Osteocyte (in vitro differentiated cells): ENCODE measurements at regions not wholly inside any gene's neighbourhood (a gene's known extent, or its start where the extent isn't known, plus 50 kb on each side); places are given as distances from the start of the nearest gene placed in this dataset.
A peak's percentile ranks its signal among the peaks of the same experiment; 100 is the strongest.
"Not testable (repeated sequence)": the region's sequence is repeated elsewhere in the genome, so short reads cannot be mapped to it uniquely, and the experiment has no call there.

ENCODE experiments used
- DNase-seq: peaks from one replicate; pipeline ENCODE4 v3.0.0; 2021; ENCODE audit warnings: mixed read lengths; ENCODE audit not compliant: unreplicated experiment; ENCODE audit errors: extremely low spot score
- H3K27ac Mint-ChIP-seq: one replicate; pipeline ENCODE4 v1.8.0; 2021; ENCODE audit warnings: mild to moderate bottlenecking, mixed read lengths; ENCODE audit not compliant: unreplicated experiment
- H3K27me3 Mint-ChIP-seq: one replicate; pipeline ENCODE4 v1.8.0; 2021; ENCODE audit warnings: mixed read lengths; ENCODE audit not compliant: unreplicated experiment
- H3K36me3 Mint-ChIP-seq: one replicate; pipeline ENCODE4 v1.8.0; 2021; ENCODE audit warnings: mixed read lengths; ENCODE audit not compliant: unreplicated experiment
- H3K4me1 Mint-ChIP-seq: one replicate; pipeline ENCODE4 v1.8.0; 2021; ENCODE audit warnings: mixed read lengths; ENCODE audit not compliant: unreplicated experiment
- H3K4me3 Mint-ChIP-seq: one replicate; pipeline ENCODE4 v1.8.0; 2021; ENCODE audit warnings: mild to moderate bottlenecking, moderate library complexity, mixed read lengths; ENCODE audit not compliant: unreplicated experiment
- H3K9me3 Mint-ChIP-seq: one replicate; pipeline ENCODE4 v1.8.0; 2021; ENCODE audit warnings: mixed read lengths; ENCODE audit not compliant: unreplicated experiment
- TF ChIP-seq, protein P1 (sequence below): fragments of 200-600 bp; sonication (generic); IDR thresholded peaks from 2 replicates; pipeline ENCODE4 v1.5.0; 2021; ENCODE audit warnings: antibody characterized with exemption, mild to moderate bottlenecking, moderate library complexity

DNA sequence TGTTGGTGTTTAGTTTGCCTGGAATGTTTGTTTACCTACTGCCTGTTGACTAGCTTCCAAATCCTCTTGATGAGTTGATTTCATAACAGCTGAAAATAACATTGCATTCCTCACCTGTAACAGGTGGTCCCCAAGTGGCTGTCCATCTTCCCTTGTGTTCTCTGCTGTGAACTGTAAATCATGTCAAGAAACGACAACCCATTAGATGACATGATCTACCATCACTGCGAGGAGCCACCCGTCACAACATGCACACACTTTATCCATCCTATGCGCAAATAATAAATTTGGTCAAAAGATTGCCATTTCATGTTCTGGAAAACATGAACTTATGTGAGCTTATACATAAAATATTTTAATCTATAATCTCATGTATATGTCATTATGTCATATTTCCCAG, 199.1 kb upstream of the POMZP3 start:
- H3K27me3 Mint-ChIP-seq: peaks cover 18% of the 10 kb centered on the region
- not testable (repeated sequence) for H3K9me3 Mint-ChIP-seq, H3K36me3 Mint-ChIP-seq, DNase-seq, H3K27ac Mint-ChIP-seq, H3K4me1 Mint-ChIP-seq, H3K4me3 Mint-ChIP-seq

DNA sequence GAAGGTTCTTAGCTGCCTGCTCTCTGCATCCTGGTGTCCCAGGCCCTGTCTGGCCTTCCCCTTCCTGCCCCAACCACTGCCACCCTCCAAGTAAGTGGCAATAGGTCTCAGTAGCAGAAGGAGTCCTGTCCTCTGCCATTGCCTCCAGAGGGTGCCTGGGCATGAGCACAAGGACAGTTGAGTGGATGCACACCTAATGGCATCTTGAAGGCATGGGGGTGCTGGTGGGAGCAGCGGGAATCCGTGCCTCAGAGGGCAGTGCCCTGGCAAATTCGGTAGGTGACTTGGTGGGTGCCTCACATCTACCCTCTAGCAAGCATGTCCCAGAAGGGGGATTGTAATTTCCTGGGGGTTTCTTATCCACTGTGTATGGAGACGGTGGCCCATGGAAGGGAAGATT, 182.8 kb upstream of the POMZP3 start:
- not testable (repeated sequence) for H3K36me3 Mint-ChIP-seq, H3K4me1 Mint-ChIP-seq, H3K27ac Mint-ChIP-seq, H3K9me3 Mint-ChIP-seq, H3K4me3 Mint-ChIP-seq, DNase-seq, H3K27me3 Mint-ChIP-seq

DNA sequence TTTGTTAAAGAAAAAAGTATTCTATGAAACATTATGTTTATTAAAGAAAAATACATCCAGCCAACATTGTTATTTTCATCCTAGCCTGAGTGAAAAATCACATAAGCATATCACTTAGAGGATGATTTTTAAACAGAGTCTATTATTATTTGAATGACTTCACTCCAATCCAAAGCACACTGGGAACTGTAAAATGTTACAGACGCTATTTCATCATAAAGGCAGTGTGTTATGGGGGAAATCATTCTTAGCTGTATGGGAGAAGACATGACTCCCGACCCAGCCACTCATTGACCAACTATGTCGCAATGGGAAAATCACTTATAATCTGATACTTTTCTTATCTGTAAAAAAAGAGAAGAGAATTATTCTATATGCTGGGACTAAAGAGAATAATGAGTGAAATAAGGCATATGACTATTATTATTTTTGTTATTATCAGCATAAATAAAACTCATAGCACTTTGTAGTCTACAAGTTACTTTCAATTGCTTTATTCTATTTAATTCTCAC, 180.6 kb upstream of the POMZP3 start:
- H3K9me3 Mint-ChIP-seq, H3K27me3 Mint-ChIP-seq, H3K36me3 Mint-ChIP-seq, H3K27ac Mint-ChIP-seq, DNase-seq, H3K4me1 Mint-ChIP-seq, H3K4me3 Mint-ChIP-seq: not testable (repeated sequence)

DNA sequence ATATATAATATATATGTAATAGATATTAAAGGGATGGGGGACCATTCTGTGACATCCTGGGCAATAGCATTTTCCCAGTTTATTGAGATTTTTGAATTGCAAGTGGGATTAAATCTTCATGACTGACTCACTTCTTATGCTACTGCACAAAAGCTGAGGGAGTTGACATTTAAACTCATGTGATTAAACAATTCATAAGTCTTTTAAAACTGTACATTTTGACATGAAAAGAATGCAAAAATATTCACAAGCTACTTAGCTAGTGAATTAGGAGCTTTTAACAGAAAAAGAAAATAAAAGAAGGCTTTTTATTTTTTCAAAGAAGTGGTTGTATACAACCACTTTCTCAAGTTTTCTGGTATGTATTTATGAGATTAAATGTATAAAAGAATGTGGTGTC, 179.4 kb upstream of the POMZP3 start:
- not testable (repeated sequence) for H3K4me1 Mint-ChIP-seq, H3K4me3 Mint-ChIP-seq, H3K27ac Mint-ChIP-seq, H3K27me3 Mint-ChIP-seq, DNase-seq, H3K9me3 Mint-ChIP-seq, H3K36me3 Mint-ChIP-seq

DNA sequence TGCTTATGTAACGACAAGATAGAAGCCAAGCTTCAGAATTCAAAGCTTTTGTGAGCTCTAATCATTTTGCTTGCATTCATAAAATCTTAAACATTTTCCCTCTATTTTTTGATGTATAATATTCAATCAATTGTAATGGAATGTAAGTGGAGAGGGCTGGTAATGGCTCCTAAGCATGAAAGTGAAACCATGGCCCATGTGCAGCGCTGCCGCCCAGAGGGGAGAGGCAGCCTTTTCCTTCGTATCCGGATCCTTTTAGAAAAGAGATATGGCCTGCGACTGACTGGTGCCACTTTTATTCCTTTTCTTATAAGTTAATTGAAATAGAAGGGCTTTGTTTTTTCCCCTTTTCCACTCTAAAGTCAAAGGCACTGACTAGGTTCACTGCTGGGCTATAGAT, 178.9 kb upstream of the POMZP3 start:
- not testable (repeated sequence) for H3K9me3 Mint-ChIP-seq, H3K4me1 Mint-ChIP-seq, H3K27me3 Mint-ChIP-seq, DNase-seq, H3K36me3 Mint-ChIP-seq
- peak overlapping the region; percentile 35 for H3K4me3 Mint-ChIP-seq
- peak overlapping the region; percentile 12 for H3K27ac Mint-ChIP-seq
- TF ChIP-seq, protein P1, sequence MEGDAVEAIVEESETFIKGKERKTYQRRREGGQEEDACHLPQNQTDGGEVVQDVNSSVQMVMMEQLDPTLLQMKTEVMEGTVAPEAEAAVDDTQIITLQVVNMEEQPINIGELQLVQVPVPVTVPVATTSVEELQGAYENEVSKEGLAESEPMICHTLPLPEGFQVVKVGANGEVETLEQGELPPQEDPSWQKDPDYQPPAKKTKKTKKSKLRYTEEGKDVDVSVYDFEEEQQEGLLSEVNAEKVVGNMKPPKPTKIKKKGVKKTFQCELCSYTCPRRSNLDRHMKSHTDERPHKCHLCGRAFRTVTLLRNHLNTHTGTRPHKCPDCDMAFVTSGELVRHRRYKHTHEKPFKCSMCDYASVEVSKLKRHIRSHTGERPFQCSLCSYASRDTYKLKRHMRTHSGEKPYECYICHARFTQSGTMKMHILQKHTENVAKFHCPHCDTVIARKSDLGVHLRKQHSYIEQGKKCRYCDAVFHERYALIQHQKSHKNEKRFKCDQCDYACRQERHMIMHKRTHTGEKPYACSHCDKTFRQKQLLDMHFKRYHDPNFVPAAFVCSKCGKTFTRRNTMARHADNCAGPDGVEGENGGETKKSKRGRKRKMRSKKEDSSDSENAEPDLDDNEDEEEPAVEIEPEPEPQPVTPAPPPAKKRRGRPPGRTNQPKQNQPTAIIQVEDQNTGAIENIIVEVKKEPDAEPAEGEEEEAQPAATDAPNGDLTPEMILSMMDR: peak; percentile 34

DNA sequence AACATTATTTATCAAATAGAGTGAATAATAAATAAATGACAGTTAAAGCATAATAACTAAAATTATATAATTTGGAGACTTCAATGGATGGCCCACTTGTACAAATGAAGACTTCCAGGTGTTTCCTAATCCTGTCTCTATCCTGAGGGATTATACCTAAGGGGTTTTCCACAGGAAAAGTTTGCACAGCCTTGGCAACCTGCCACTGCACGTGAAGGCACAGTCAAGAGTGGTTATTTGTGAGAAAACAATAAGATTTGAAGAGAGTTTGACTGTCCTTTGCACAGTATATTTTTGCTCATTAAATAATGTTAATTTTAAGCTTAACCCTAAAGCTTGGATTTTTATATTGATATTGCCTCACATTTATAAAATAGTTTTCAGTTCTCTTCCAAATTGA, 178.2 kb upstream of the POMZP3 start:
- not testable (repeated sequence) for H3K9me3 Mint-ChIP-seq, H3K36me3 Mint-ChIP-seq, H3K27me3 Mint-ChIP-seq, H3K4me1 Mint-ChIP-seq, DNase-seq, H3K4me3 Mint-ChIP-seq
- peak overlapping the region; percentile 12 for H3K27ac Mint-ChIP-seq

DNA sequence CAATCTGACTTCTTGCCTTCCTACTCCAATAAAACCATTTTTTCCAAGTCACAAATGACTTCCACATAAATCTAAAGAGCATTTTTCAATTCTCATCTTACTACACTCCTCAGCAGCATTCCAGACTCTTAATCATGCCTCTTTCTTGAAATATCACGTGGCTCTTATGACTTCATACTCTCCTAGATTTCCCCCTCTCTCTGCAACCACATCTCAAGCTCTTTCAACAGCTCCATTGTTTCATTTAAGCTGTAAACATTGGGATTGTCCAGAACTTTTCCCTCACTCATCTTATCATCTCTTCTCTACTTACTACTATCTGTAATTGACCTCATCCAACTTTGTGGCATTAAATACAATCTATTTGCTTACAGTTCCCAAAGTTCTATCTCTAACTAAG, 170.6 kb upstream of the POMZP3 start:
- H3K4me1 Mint-ChIP-seq, DNase-seq, H3K9me3 Mint-ChIP-seq, H3K36me3 Mint-ChIP-seq, H3K4me3 Mint-ChIP-seq, H3K27ac Mint-ChIP-seq: not testable (repeated sequence)
- H3K27me3 Mint-ChIP-seq: peaks cover 22% of the 10 kb centered on the region

DNA sequence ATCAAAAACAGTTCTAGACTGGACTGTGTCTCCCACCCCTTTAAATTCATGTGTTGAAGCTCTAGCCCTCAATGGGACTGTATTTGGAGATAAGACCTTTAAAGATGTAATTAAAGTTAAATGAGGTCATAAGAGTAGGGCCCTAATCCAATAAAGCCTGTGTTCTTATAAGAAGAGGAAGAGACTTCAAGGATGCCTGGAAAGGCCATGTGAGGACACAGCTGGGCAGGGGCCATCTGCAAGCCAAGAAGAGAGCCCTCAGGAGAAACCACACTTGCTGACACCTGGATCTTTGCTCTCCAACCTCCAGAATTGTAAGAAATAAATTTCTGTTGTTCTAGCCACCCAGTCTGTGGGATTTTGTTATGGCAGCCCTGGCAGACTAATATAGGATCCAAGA, 153.6 kb upstream of the POMZP3 start:
- not testable (repeated sequence) for H3K9me3 Mint-ChIP-seq, H3K27ac Mint-ChIP-seq, H3K27me3 Mint-ChIP-seq, H3K4me1 Mint-ChIP-seq, H3K4me3 Mint-ChIP-seq, DNase-seq, H3K36me3 Mint-ChIP-seq

DNA sequence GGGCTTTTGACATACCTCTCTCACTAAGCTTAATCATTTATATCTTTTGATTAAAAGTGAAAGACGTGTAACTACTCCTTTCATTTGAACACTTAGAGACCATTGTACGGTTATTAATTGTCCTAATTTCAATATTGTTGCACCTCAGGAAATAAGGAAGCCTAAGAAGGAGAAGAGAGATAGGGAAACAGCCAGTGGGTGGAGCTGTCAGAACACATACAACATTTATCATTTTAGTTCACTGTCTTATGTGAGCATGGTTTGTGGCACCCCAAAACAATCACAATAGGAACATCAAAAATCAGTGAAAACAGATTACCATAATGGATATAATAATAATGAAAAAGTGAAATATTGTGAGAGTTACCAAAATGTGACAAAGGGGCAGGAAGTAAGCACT, 147.2 kb upstream of the POMZP3 start:
- not testable (repeated sequence) for H3K4me3 Mint-ChIP-seq, H3K27ac Mint-ChIP-seq, H3K4me1 Mint-ChIP-seq, H3K9me3 Mint-ChIP-seq, H3K36me3 Mint-ChIP-seq, DNase-seq
- peaks cover 18% of the 10 kb centered on the region for H3K27me3 Mint-ChIP-seq

DNA sequence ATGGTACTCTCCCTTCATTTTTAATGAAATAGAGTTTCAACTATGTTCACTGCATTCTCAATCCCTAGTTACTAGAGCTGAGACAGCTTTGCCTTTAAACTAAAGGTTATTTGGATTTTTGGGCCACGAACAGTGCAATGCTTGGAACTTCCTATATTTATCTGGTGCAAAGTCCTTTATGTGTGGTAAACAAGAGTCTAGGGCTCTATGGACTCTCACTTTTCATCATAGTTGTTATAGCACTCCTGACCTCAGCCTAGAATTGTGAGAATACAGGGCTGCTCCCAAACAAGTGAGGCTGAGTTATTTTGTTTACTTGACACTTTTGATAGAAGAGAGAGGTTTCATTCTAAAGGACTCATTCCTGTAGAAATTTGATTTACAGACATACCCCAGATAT, 144.9 kb upstream of the POMZP3 start:
- not testable (repeated sequence) for H3K4me3 Mint-ChIP-seq, H3K4me1 Mint-ChIP-seq, DNase-seq, H3K36me3 Mint-ChIP-seq, H3K27ac Mint-ChIP-seq
- peaks cover 16% of the 10 kb centered on the region for H3K27me3 Mint-ChIP-seq
- peaks cover 11% of the 10 kb centered on the region for H3K9me3 Mint-ChIP-seq

DNA sequence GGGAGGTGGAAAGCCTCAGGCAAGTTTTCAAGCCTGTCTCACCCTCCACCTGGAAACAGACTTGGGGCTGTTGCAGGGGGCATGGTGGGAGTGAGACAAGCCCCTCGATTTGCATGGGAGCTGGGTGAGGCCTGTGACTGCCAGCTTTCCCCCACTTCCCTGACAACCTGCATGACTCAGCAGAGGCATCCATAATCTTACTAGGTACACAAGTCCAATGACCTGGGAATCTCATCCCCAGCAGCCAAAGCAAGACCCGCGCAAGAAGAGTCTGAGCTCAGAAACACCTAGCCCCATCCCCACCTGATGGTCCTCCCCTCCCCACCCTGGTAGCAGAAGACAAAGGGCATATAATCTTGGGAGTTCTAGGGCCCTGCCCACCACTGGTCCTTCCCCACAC, 136.9 kb upstream of the POMZP3 start:
- not testable (repeated sequence) for H3K36me3 Mint-ChIP-seq, H3K4me1 Mint-ChIP-seq, H3K4me3 Mint-ChIP-seq, H3K27ac Mint-ChIP-seq, DNase-seq, H3K27me3 Mint-ChIP-seq
- peaks cover 14% of the 10 kb centered on the region for H3K9me3 Mint-ChIP-seq

DNA sequence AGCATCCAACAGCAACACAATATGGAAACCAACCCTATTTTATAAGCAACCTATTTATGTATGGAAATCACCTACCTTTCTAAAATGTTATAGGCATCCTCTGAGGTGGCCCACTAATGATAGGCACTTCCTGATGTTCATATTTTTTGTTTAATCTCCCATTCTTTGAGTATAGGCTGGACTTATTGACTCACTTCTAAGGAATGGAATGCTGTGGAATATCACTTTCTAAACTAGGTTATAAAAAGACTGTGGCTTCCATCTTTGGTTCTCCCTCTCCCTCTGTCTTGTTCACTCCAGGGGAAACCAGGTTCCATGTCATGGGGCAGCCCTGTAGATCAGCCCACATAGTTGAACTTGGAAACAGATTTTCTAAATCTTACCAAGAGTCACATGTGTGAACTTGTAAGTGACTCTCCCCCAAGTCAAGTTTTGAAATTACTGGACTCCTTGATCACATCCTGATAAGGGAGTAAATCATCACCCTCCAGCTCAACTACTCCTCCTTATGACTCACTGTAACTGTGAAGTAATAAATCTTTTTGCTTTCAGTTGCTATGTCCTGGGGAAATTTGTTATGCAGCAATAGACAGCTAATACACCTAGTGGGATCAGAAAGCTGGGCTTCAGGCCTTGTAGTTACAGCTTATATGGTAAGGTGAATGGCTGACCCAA, 133.6 kb upstream of the POMZP3 start:
- not testable (repeated sequence) for DNase-seq

More for the DNA sequence above, 133.6 kb upstream of the POMZP3 start:
- H3K9me3 Mint-ChIP-seq, H3K36me3 Mint-ChIP-seq, H3K27ac Mint-ChIP-seq, H3K27me3 Mint-ChIP-seq, H3K4me1 Mint-ChIP-seq, H3K4me3 Mint-ChIP-seq: not testable (repeated sequence)
